ENCODE measurements at regions not wholly inside any gene's neighbourhood (a gene's known extent, or its start where the extent isn't known, plus 50 kb on each side); places are given as distances from the start of the nearest gene placed in this dataset.
A peak's percentile ranks its signal among the peaks of the same experiment; 100 is the strongest.
"Not testable (repeated sequence)": the region's sequence is repeated elsewhere in the genome, so short reads cannot be mapped to it uniquely, and the experiment has no call there.

GRCh38 chr2:228369400-228370031 is 188.0 kb upstream of the SPHKAP start:
- DNase-seq (ENCODE audit: extremely low read depth, low read depth) = no peak

- no peak for DNase-seq (ENCODE audit: extremely low read depth, low read depth)
Measured at GRCh38 chr2:228367356-228367755, 185.9 kb upstream of the SPHKAP start.

- no peak for DNase-seq (ENCODE audit: extremely low read depth, low read depth)
Measured at GRCh38 chr2:228359473-228359872, 178.0 kb upstream of the SPHKAP start.

- no peak for DNase-seq (ENCODE audit: extremely low read depth, low read depth)
Measured at GRCh38 chr2:228355897-228356296, 174.4 kb upstream of the SPHKAP start.

- not testable (repeated sequence) for DNase-seq (ENCODE audit: extremely low read depth, low read depth)
Measured at GRCh38 chr2:228352980-228353379, 171.5 kb upstream of the SPHKAP start.

- DNase-seq (ENCODE audit: extremely low read depth, low read depth) = no peak
Measured at GRCh38 chr2:228352048-228352447, 170.6 kb upstream of the SPHKAP start.

GRCh38 chr2:228348516-228349064 is 167.1 kb upstream of the SPHKAP start:
- no peak for DNase-seq (ENCODE audit: extremely low read depth, low read depth)

- DNase-seq (ENCODE audit: extremely low read depth, low read depth) = no peak
Measured at GRCh38 chr2:228344531-228344930, 163.0 kb upstream of the SPHKAP start.

- no peak for DNase-seq (ENCODE audit: extremely low read depth, low read depth)
Measured at GRCh38 chr2:228339525-228339924, 158.0 kb upstream of the SPHKAP start.

- DNase-seq (ENCODE audit: extremely low read depth, low read depth) = no peak
Measured at GRCh38 chr2:228334180-228334579, 152.7 kb upstream of the SPHKAP start.

- DNase-seq (ENCODE audit: extremely low read depth, low read depth) = no peak
Measured at GRCh38 chr2:228329282-228329681, 147.8 kb upstream of the SPHKAP start.

GRCh38 chr2:228321015-228321414 is 139.5 kb upstream of the SPHKAP start:
- no peak for DNase-seq (ENCODE audit: extremely low read depth, low read depth)

GRCh38 chr2:228318218-228318617 is 136.7 kb upstream of the SPHKAP start:
- DNase-seq (ENCODE audit: extremely low read depth, low read depth) = peak; percentile 47

GRCh38 chr2:228312172-228312571 is 130.7 kb upstream of the SPHKAP start:
- no peak for DNase-seq (ENCODE audit: extremely low read depth, low read depth)

GRCh38 chr2:228303960-228304359 is 122.5 kb upstream of the SPHKAP start:
- no peak for DNase-seq (ENCODE audit: extremely low read depth, low read depth)

- DNase-seq (ENCODE audit: extremely low read depth, low read depth) = no peak
Measured at GRCh38 chr2:228283491-228284171, 102.1 kb upstream of the SPHKAP start.

- no peak for DNase-seq (ENCODE audit: extremely low read depth, low read depth)
Measured at GRCh38 chr2:228282376-228282775, 100.9 kb upstream of the SPHKAP start.

GRCh38 chr2:228273159-228273558 is 91.7 kb upstream of the SPHKAP start:
- DNase-seq (ENCODE audit: extremely low read depth, low read depth) = no peak

GRCh38 chr2:228269351-228269750 is 87.9 kb upstream of the SPHKAP start:
- DNase-seq (ENCODE audit: extremely low read depth, low read depth) = no peak

- no peak for DNase-seq (ENCODE audit: extremely low read depth, low read depth)
Measured at GRCh38 chr2:228268756-228269155, 87.3 kb upstream of the SPHKAP start.

GRCh38 chr2:228268301-228268700 is 86.8 kb upstream of the SPHKAP start:
- DNase-seq (ENCODE audit: extremely low read depth, low read depth) = no peak

GRCh38 chr2:228263156-228263555 is 81.7 kb upstream of the SPHKAP start:
- no peak for DNase-seq (ENCODE audit: extremely low read depth, low read depth)

All from NCI-H460 (cell line).